Stimulated activated CD8-positive, alpha-beta memory T cell treated with anti-CD3 and anti-CD28 coated beads, Interleukin-12 subunit alpha, Interleukin-12 subunit beta, amount 100 ng/mL, for 4 hours (primary cell): ENCODE measurements at regions not wholly inside any gene's neighbourhood (a gene's known extent, or its start where the extent isn't known, plus 50 kb on each side); places are given as distances from the start of the nearest gene placed in this dataset.
"Not testable (repeated sequence)": the region's sequence is repeated elsewhere in the genome, so short reads cannot be mapped to it uniquely, and the experiment has no call there.

ENCODE experiments used
- DNase-seq: peaks from one replicate; pipeline ENCODE4 v3.0.0-alpha.2; 2020; ENCODE audit warnings: low read depth

GRCh38 chr3:8001712-8002111 lies 499.9 kb upstream of the LMCD1 start:
- DNase-seq = no peak

- no peak for DNase-seq
Measured at GRCh38 chr3:8011902-8012301, 489.7 kb upstream of the LMCD1 start.

GRCh38 chr3:8020047-8020841 lies 481.4 kb upstream of the LMCD1 start:
- DNase-seq = no peak

GRCh38 chr3:8027954-8028353 lies 473.7 kb upstream of the LMCD1 start:
- DNase-seq = no peak

GRCh38 chr3:8050283-8050682 lies 451.3 kb upstream of the LMCD1 start:
- no peak for DNase-seq

GRCh38 chr3:8052659-8053058 lies 449.0 kb upstream of the LMCD1 start:
- DNase-seq = no peak

GRCh38 chr3:8068135-8068534 lies 433.5 kb upstream of the LMCD1 start:
- DNase-seq = not testable (repeated sequence)

GRCh38 chr3:8069471-8069870 lies 432.2 kb upstream of the LMCD1 start:
- no peak for DNase-seq

- no peak for DNase-seq
Measured at GRCh38 chr3:8070011-8070410, 431.6 kb upstream of the LMCD1 start.

GRCh38 chr3:8074740-8075139 lies 426.9 kb upstream of the LMCD1 start:
- DNase-seq = not testable (repeated sequence)

GRCh38 chr3:8077126-8077525 lies 424.5 kb upstream of the LMCD1 start:
- DNase-seq = no peak

GRCh38 chr3:8080464-8080863 lies 421.2 kb upstream of the LMCD1 start:
- no peak for DNase-seq

GRCh38 chr3:8085498-8085897 lies 416.1 kb upstream of the LMCD1 start:
- no peak for DNase-seq

GRCh38 chr3:8087951-8088350 lies 413.7 kb upstream of the LMCD1 start:
- DNase-seq = no peak

GRCh38 chr3:8094415-8094814 lies 407.2 kb upstream of the LMCD1 start:
- no peak for DNase-seq

GRCh38 chr3:8095724-8096123 lies 405.9 kb upstream of the LMCD1 start:
- no peak for DNase-seq

GRCh38 chr3:8097690-8098089 lies 403.9 kb upstream of the LMCD1 start:
- no peak for DNase-seq

GRCh38 chr3:8103954-8104353 lies 397.7 kb upstream of the LMCD1 start:
- DNase-seq = no peak

GRCh38 chr3:8106921-8107320 lies 394.7 kb upstream of the LMCD1 start:
- DNase-seq = no peak

GRCh38 chr3:8110966-8111798 lies 390.4 kb upstream of the LMCD1 start:
- DNase-seq = no peak

- DNase-seq = no peak
Measured at GRCh38 chr3:8112587-8112986, 389.0 kb upstream of the LMCD1 start.

- no peak for DNase-seq
Measured at GRCh38 chr3:8113626-8114025, 388.0 kb upstream of the LMCD1 start.

- DNase-seq = no peak
Measured at GRCh38 chr3:8128686-8129085, 372.9 kb upstream of the LMCD1 start.
